ENCODE measurements at regions not wholly inside any gene's neighbourhood (a gene's known extent, or its start where the extent isn't known, plus 50 kb on each side); places are given as distances from the start of the nearest gene placed in this dataset.
"Not testable (repeated sequence)": the region's sequence is repeated elsewhere in the genome, so short reads cannot be mapped to it uniquely, and the experiment has no call there.

- in situ Hi-C loops (cut with MboI; ENCODE audit: low sequenced_read_pairs) = no loop called here
These were observed 77.0 kb downstream of the CCDC71L start for GRCh38 chr7:106583706-106584690.

GRCh38 chr7:106583100-106583499 lies 77.9 kb downstream of the CCDC71L start:
- in situ Hi-C loops (cut with MboI; ENCODE audit: low sequenced_read_pairs) = no loop called here

GRCh38 chr7:106582365-106582764 lies 78.6 kb downstream of the CCDC71L start:
- in situ Hi-C loops (cut with MboI; ENCODE audit: low sequenced_read_pairs) = no loop called here

GRCh38 chr7:106579086-106579485 lies 81.9 kb downstream of the CCDC71L start:
- in situ Hi-C loops (cut with MboI; ENCODE audit: low sequenced_read_pairs) = not testable (repeated sequence)

- in situ Hi-C loops (cut with MboI; ENCODE audit: low sequenced_read_pairs) = no loop called here
These were observed 85.7 kb downstream of the CCDC71L start for GRCh38 chr7:106575138-106575823.

- in situ Hi-C loops (cut with MboI; ENCODE audit: low sequenced_read_pairs) = no loop called here
These were observed 87.2 kb downstream of the CCDC71L start for GRCh38 chr7:106573738-106574137.

- in situ Hi-C loops (cut with MboI; ENCODE audit: low sequenced_read_pairs) = no loop called here
These were observed 87.8 kb downstream of the CCDC71L start for GRCh38 chr7:106573125-106573663.

- in situ Hi-C loops (cut with MboI; ENCODE audit: low sequenced_read_pairs) = no loop called here
These were observed 88.4 kb downstream of the CCDC71L start for GRCh38 chr7:106572394-106573124.

GRCh38 chr7:106571563-106571962 lies 89.4 kb downstream of the CCDC71L start:
- in situ Hi-C loops (cut with MboI; ENCODE audit: low sequenced_read_pairs) = no loop called here

GRCh38 chr7:106570948-106571418 lies 90.0 kb downstream of the CCDC71L start:
- in situ Hi-C loops (cut with MboI; ENCODE audit: low sequenced_read_pairs) = no loop called here

- in situ Hi-C loops (cut with MboI; ENCODE audit: low sequenced_read_pairs) = no loop called here
These were observed 90.8 kb downstream of the CCDC71L start for GRCh38 chr7:106570146-106570545.

GRCh38 chr7:106569500-106569929 lies 91.4 kb downstream of the CCDC71L start:
- in situ Hi-C loops (cut with MboI; ENCODE audit: low sequenced_read_pairs) = no loop called here

- in situ Hi-C loops (cut with MboI; ENCODE audit: low sequenced_read_pairs) = no loop called here
These were observed 92.1 kb downstream of the CCDC71L start for GRCh38 chr7:106568680-106569499.

- in situ Hi-C loops (cut with MboI; ENCODE audit: low sequenced_read_pairs) = no loop called here
These were observed 92.8 kb downstream of the CCDC71L start for GRCh38 chr7:106568002-106568679.

- in situ Hi-C loops (cut with MboI; ENCODE audit: low sequenced_read_pairs) = not testable (repeated sequence)
These were observed 93.6 kb downstream of the CCDC71L start for GRCh38 chr7:106567204-106568001.

- in situ Hi-C loops (cut with MboI; ENCODE audit: low sequenced_read_pairs) = no loop called here
These were observed 94.3 kb downstream of the CCDC71L start for GRCh38 chr7:106566672-106567071.

GRCh38 chr7:106566196-106566595 lies 94.8 kb downstream of the CCDC71L start:
- in situ Hi-C loops (cut with MboI; ENCODE audit: low sequenced_read_pairs) = no loop called here

- in situ Hi-C loops (cut with MboI; ENCODE audit: low sequenced_read_pairs) = no loop called here
These were observed 95.5 kb downstream of the CCDC71L start for GRCh38 chr7:106565428-106565827.

Data from hTERT RPE-1 (cell line).